ENCODE measurements at regions not wholly inside any gene's neighbourhood (a gene's known extent, or its start where the extent isn't known, plus 50 kb on each side); places are given as distances from the start of the nearest gene placed in this dataset.

- H3K4me3 ChIP-seq: no peak overlapping the region
- peaks cover 0 to 16% (median 0%) of the 10 kb centered on the region in 9 donors for H3K27me3 ChIP-seq
- no peak for DNase-seq
- no peak for ATAC-seq
- H3K27ac ChIP-seq: no peak overlapping the region
- H3K36me3 ChIP-seq: no peaks in the 10 kb centered on the region
- no peaks in the 10 kb centered on the region for H3K9me3 ChIP-seq
- TF ChIP-seq POLR2A (IDR thresholded peaks at IDR 0.05): no peak
- TF ChIP-seq, protein P1, sequence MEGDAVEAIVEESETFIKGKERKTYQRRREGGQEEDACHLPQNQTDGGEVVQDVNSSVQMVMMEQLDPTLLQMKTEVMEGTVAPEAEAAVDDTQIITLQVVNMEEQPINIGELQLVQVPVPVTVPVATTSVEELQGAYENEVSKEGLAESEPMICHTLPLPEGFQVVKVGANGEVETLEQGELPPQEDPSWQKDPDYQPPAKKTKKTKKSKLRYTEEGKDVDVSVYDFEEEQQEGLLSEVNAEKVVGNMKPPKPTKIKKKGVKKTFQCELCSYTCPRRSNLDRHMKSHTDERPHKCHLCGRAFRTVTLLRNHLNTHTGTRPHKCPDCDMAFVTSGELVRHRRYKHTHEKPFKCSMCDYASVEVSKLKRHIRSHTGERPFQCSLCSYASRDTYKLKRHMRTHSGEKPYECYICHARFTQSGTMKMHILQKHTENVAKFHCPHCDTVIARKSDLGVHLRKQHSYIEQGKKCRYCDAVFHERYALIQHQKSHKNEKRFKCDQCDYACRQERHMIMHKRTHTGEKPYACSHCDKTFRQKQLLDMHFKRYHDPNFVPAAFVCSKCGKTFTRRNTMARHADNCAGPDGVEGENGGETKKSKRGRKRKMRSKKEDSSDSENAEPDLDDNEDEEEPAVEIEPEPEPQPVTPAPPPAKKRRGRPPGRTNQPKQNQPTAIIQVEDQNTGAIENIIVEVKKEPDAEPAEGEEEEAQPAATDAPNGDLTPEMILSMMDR (IDR thresholded peaks at IDR 0.05): no peak
- intact Hi-C loops (cut with DNase I): loop anchor here in 1 of 10 donors (10.0 kb wide), 1 partner anchor 219 kb away; no protein-coding TSS in a partner anchor
- WGBS, 4 donors: 74 to 79% (median 77%) methylated on average over 8 of the region's 8 CpGs
- no peaks in the 10 kb centered on the region for H3K4me1 ChIP-seq
Observed at GRCh38 chr22:26095256-26095956, 73.9 kb upstream of the SEZ6L start.

- Histone ChIP-seq H3K27me3 (peaks cover 0 to 18% (median 0%) of the 10 kb centered on the region in 9 donors), H3K36me3 (no peaks in the 10 kb centered on the region), H3K4me3 (no peak overlapping the region), H3K4me1 (no peaks in the 10 kb centered on the region), H3K27ac (no peak overlapping the region), H3K9me3 (no peaks in the 10 kb centered on the region)
- intact Hi-C loops (cut with DNase I): loop anchor here in 1 of 10 donors (10.0 kb wide), 1 partner anchor 217 kb away; no protein-coding TSS in a partner anchor
- ATAC-seq (no peak), DNase-seq (no peak)
- 86 to 93% (median 91%) methylated on average over 1 of the region's 1 CpG for WGBS, 4 donors
- TF ChIP-seq, protein P1 (IDR thresholded peaks at IDR 0.05): no peak
- TF ChIP-seq POLR2A (IDR thresholded peaks at IDR 0.05): no peak
Observed at GRCh38 chr22:26097411-26097810, 71.9 kb upstream of the SEZ6L start.

- intact Hi-C loops (cut with DNase I): loop anchor here in 1 of 10 donors (10.0 kb wide), 1 partner anchor 217 kb away; no protein-coding TSS in a partner anchor
Observed at GRCh38 chr22:26097840-26098239, 71.4 kb upstream of the SEZ6L start.

GRCh38 chr22:26103023-26103422, 66.2 kb upstream of the SEZ6L start:
- 77 to 92% (median 83%) methylated on average over 3 of the region's 3 CpGs for WGBS, 4 donors
- H3K4me1 ChIP-seq: no peaks in the 10 kb centered on the region
- H3K9me3 ChIP-seq: no peaks in the 10 kb centered on the region
- DNase-seq (no peak), ATAC-seq (no peak)
- intact Hi-C loops (cut with DNase I): loop anchor here in 1 of 10 donors (10.0 kb wide), 1 partner anchor 62 kb away; the partner anchor contains the start of gene SEZ6L
- peaks cover 0 to 12% (median 4%) of the 10 kb centered on the region in 9 donors for H3K27me3 ChIP-seq
- TF ChIP-seq, protein P1 (IDR thresholded peaks at IDR 0.05): no peak
- no peak for TF ChIP-seq POLR2A (IDR thresholded peaks at IDR 0.05)
- H3K36me3 ChIP-seq: no peaks in the 10 kb centered on the region
- H3K4me3 ChIP-seq: no peak overlapping the region
- no peak overlapping the region for H3K27ac ChIP-seq

More at GRCh38 chr22:26097840-26098239, 71.4 kb upstream of the SEZ6L start:
- no peaks in the 10 kb centered on the region for H3K9me3 ChIP-seq
- WGBS, 4 donors: 73 to 87% (median 78%) methylated on average over 3 of the region's 3 CpGs
- H3K27me3 ChIP-seq: peaks cover 0 to 18% (median 0%) of the 10 kb centered on the region in 9 donors
- DNase-seq (no peak), ATAC-seq (no peak)
- H3K36me3 ChIP-seq: no peaks in the 10 kb centered on the region
- no peak for TF ChIP-seq POLR2A (IDR thresholded peaks at IDR 0.05)
- TF ChIP-seq, protein P1 (IDR thresholded peaks at IDR 0.05): no peak
- H3K4me3 ChIP-seq: no peak overlapping the region
- H3K4me1 ChIP-seq: no peaks in the 10 kb centered on the region
- H3K27ac ChIP-seq: no peak overlapping the region

Data from heart left ventricle (tissue), 16 donors.